ENCODE measurements at regions not wholly inside any gene's neighbourhood (a gene's known extent, or its start where the extent isn't known, plus 50 kb on each side); places are given as distances from the start of the nearest gene placed in this dataset.

DNA sequence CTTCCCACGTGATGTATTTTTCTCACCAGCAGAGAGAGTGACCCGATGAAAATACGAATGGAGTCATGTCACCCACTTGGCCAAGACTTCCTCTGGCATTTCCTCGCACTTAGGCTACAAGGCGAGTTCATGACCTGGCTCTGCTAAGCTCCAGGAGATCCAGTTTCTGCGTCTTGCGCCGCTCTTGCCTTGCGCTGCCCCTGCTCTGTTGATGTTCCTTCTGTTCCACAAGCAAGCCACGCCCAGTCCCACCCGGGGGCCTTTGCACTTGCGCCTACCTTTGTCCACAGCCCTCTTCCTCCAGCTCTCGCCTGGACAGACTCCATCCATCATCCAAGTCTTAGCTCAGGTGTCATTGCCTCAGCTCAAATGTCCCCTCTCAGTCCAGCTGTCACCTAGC is 116.3 kb upstream of the SHH start:
- Mint-ChIP-seq H3K27ac (no peak overlapping the region), H3K27me3 (no peaks in the 10 kb centered on the region), H3K9me3 (no peaks in the 10 kb centered on the region), H3K4me3 (no peak overlapping the region), H3K4me1 (ENCODE audit: low read depth) (no peaks in the 10 kb centered on the region), H3K36me3 (ENCODE audit: low read depth) (no peaks in the 10 kb centered on the region)
- intact Hi-C loops (cut with micrococcal nuclease), result no loop called here

DNA sequence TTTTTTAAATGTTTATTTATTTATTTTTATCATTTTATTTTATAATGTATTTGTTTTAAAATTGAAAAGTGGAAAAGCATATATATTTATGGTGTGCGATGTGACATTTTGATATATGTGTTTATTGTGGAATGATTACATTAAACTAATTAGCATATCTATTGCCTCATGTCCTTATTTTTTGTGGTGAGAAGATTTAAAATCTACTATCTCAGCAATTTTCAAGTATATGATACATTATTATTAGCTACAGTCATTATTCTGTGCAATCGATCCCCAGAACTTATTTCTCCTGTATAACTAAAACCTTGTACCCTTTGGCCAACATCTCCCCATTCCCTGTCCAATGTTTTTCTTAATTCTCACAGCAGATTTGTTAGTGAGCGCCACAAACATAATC is 115.6 kb upstream of the SHH start:
- no peaks in the 10 kb centered on the region for H3K4me1 Mint-ChIP-seq (ENCODE audit: low read depth)
- H3K4me3 Mint-ChIP-seq, result no peak overlapping the region
- H3K9me3 Mint-ChIP-seq, result no peaks in the 10 kb centered on the region
- H3K27me3 Mint-ChIP-seq, result no peaks in the 10 kb centered on the region
- H3K27ac Mint-ChIP-seq, result no peak overlapping the region
- H3K36me3 Mint-ChIP-seq (ENCODE audit: low read depth), result no peaks in the 10 kb centered on the region
- intact Hi-C loops (cut with micrococcal nuclease), result no loop called here

DNA sequence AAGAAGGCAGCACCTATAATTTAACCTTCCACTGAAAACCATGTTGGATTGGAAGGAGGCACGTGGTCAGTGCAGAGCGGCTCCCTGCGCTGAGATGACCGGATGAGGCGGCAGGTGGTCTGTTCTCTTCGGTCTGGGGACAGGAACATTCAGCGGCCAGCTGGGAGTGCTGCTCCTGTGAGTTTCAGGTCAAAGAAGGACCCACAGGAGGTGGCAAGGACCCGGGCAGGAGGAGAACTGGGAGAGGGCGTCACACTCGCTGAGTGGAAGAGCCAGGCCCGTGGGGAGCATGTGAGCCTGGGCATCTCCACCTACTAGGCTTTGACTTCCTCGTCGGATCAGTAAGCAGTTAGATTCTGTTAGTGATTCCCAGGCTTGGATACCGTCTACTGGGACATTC is 113.4 kb upstream of the SHH start:
- intact Hi-C loops (cut with micrococcal nuclease), result no loop called here
- no peaks in the 10 kb centered on the region for H3K36me3 Mint-ChIP-seq (ENCODE audit: low read depth)

DNA sequence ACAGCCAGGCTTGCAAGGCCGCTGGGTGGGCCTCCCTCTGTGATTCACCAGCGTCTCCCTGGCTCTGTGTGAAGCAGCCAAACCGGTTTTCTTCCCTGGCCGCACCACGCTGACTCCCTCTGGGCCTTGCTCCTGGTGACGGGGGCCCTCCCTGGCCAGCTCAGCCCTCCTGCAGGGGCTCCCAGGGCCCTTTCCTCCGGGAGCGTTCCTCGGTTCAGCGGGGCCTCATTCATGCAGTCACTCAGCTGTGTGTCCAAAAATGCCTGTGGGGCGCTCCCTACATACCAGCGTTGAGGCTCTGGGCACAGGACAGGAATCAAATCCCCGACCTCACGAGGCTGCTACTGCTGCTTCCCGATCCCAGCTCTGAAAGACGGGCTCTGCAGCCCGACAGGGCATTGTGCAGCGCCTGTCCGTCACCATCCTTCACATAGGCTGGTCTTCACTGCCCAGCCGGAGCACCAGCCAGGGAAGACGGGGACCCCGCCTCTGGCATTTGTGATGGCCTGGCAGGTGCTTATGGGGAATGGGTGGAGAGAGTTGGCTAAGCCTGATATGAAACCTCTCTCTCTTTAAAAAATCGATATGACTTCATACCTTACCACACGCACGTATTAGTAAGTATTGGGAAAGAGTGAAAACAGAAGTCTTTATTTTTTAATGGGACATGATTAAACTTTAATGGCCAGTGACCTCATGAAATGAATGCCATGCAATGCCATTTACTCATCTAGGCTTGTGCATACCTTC is 110.0 kb upstream of the SHH start:
- H3K4me3 Mint-ChIP-seq, result no peak overlapping the region
- no peak overlapping the region for H3K27ac Mint-ChIP-seq
- H3K27me3 Mint-ChIP-seq, result no peaks in the 10 kb centered on the region
- intact Hi-C loops (cut with micrococcal nuclease), result no loop called here
- no peaks in the 10 kb centered on the region for H3K9me3 Mint-ChIP-seq
- no peaks in the 10 kb centered on the region for H3K4me1 Mint-ChIP-seq (ENCODE audit: low read depth)
- H3K36me3 Mint-ChIP-seq (ENCODE audit: low read depth), result no peaks in the 10 kb centered on the region

More for the DNA sequence above, 113.4 kb upstream of the SHH start:
- no peaks in the 10 kb centered on the region for H3K9me3 Mint-ChIP-seq
- no peak overlapping the region for H3K4me3 Mint-ChIP-seq
- H3K4me1 Mint-ChIP-seq (ENCODE audit: low read depth), result no peaks in the 10 kb centered on the region
- no peaks in the 10 kb centered on the region for H3K27me3 Mint-ChIP-seq
- no peak overlapping the region for H3K27ac Mint-ChIP-seq

DNA sequence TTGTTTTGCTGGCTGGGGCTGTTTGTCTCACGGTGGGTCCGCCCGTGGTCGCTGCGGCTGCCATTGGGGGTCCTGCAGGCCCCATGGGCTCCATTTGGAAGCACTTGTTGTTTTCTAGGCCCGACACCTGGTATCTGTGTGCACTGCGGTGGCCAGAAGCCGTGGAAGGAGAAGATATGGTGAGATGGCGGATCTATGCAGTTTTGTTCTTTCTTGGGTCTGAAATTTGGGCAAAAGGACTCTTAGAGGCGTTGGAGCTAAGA is 109.5 kb upstream of the SHH start:
- no peak overlapping the region for H3K27ac Mint-ChIP-seq
- H3K36me3 Mint-ChIP-seq (ENCODE audit: low read depth), result no peaks in the 10 kb centered on the region
- no peaks in the 10 kb centered on the region for H3K4me1 Mint-ChIP-seq (ENCODE audit: low read depth)
- no peak overlapping the region for H3K4me3 Mint-ChIP-seq
- H3K9me3 Mint-ChIP-seq, result no peaks in the 10 kb centered on the region
- intact Hi-C loops (cut with micrococcal nuclease), result no loop called here
- no peaks in the 10 kb centered on the region for H3K27me3 Mint-ChIP-seq

DNA sequence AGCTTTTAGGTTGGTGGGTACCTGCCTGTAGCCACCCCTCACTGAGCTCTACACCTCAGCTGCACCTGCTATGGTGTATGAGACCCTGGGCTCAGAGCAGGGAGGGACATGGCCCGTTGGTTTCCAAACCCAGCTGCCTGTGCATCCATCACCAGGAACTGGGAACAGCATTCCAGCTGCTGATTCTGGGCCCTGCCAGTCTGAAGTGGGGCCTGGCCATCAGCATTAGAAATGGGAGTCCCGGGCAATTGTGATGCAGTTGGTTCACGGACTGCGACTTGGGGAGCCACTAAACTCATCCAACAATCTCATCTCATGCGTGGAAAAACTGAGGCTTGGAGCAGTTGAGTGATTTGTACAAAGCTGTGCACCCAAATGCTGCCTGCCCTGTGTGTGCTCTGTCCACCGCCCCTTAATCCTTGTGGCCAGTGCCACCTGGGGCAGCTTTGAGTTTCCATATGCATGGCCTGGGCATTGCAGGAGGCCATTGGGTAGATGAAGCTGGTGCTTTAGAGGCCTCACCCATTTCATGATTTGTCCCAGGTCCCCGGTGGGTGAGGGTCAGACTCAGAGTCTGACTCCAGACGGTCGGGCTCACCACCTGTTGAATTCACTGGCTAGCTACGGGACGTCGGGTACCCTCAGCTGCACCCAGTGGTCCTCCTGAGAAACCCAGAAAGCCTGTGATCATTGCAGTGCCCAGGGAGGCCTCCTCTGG is 109.0 kb upstream of the SHH start:
- intact Hi-C loops (cut with micrococcal nuclease), result no loop called here
- Mint-ChIP-seq H3K4me3 (no peak overlapping the region), H3K27ac (no peak overlapping the region), H3K36me3 (ENCODE audit: low read depth) (no peaks in the 10 kb centered on the region), H3K27me3 (no peaks in the 10 kb centered on the region), H3K4me1 (ENCODE audit: low read depth) (no peaks in the 10 kb centered on the region), H3K9me3 (no peaks in the 10 kb centered on the region)

DNA sequence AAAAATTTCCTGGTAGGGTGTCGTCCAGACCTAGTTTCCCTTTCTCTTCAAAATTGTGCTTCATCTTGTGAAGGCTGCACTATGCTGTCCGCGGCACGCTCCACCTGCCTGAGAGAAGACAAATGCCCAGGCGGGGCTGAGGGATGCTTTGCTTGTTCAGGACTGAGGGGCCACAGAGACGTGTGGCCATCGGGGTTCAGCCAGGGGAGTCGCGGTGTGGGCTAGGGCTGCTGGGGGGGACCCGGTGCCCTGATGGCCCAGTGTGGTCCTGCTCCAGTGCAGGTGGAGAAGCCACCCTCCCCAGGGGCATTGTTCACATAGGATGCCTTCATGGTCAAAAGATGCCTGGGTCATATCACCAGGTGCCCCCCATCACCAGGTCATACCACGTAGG is 107.8 kb upstream of the SHH start:
- Mint-ChIP-seq H3K36me3 (ENCODE audit: low read depth) (no peaks in the 10 kb centered on the region), H3K27me3 (no peaks in the 10 kb centered on the region), H3K9me3 (no peaks in the 10 kb centered on the region), H3K27ac (no peak overlapping the region), H3K4me1 (ENCODE audit: low read depth) (no peaks in the 10 kb centered on the region), H3K4me3 (no peak overlapping the region)
- intact Hi-C loops (cut with micrococcal nuclease), result no loop called here

DNA sequence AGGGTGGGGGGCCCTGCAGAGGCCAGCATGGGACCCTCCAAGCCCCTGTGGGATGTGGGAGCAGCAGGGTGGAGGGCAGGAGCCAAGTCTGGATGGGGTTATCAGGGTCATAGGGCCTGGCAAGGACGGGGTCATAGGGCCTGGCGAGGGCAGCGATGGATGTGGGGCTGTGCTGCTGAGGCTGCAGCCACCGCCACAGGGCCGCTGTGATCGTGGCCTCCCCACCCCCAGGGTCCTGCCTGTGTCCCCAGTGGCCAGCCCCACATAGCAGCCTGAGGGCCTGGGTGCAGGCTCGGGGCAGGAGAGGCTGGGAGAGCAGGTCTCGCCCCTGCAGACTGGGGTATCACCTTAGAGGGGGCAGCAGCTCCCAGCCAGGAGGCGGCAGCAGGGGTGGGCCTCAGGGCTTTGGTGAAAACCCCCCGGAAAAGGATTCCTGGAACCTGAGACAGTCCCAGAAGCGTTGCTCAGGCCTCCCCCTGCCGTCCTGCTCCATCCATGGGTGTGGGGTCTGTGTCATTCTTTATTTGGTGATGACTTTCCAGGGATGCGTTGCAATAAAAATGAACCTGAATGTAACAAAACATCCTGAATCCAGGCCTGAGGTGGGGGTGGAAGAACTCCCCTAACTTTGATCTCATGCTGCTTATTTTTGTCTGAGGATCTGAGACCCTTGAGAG is 107.3 kb upstream of the SHH start:
- Mint-ChIP-seq H3K27ac (no peak overlapping the region), H3K36me3 (ENCODE audit: low read depth) (no peaks in the 10 kb centered on the region), H3K27me3 (no peaks in the 10 kb centered on the region), H3K4me3 (no peak overlapping the region), H3K9me3 (no peaks in the 10 kb centered on the region), H3K4me1 (ENCODE audit: low read depth) (no peaks in the 10 kb centered on the region)
- intact Hi-C loops (cut with micrococcal nuclease), result no loop called here

DNA sequence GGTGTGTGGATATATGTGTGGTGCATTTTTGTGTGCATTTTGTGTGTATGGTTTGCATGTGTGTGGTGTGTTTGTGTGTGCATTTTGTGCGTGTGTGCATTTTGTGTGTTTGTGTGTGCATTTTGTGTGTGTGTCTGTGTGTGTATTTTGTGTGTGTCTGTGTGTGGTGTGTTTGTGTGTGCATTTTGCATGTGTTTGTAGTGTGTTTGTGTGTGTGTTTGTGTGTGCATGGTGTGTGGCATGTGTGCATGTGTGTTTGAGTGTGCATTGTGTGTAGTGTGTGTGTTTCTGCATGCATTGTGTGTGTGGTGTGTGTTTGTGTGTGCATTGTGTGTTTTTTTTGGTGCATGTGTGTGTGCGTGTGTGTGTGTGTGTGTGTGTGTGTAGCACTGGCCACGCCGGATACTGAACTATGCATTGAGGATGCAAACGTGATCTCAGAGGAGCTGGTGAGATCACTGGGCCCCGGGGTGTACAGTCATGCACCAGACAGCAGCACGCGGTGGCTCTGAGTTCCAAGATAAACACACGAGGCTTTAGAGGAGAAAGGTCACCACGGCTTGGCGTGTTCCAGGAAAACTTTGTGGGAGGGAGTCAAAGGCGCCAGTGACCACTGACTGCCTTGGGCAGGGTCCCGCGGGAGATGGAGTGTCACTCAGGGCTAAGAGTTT is 106.6 kb upstream of the SHH start:
- Mint-ChIP-seq H3K4me3 (no peak overlapping the region), H3K4me1 (ENCODE audit: low read depth) (no peaks in the 10 kb centered on the region), H3K27me3 (no peaks in the 10 kb centered on the region), H3K27ac (no peak overlapping the region), H3K36me3 (ENCODE audit: low read depth) (no peaks in the 10 kb centered on the region), H3K9me3 (no peaks in the 10 kb centered on the region)
- intact Hi-C loops (cut with micrococcal nuclease), result no loop called here

DNA sequence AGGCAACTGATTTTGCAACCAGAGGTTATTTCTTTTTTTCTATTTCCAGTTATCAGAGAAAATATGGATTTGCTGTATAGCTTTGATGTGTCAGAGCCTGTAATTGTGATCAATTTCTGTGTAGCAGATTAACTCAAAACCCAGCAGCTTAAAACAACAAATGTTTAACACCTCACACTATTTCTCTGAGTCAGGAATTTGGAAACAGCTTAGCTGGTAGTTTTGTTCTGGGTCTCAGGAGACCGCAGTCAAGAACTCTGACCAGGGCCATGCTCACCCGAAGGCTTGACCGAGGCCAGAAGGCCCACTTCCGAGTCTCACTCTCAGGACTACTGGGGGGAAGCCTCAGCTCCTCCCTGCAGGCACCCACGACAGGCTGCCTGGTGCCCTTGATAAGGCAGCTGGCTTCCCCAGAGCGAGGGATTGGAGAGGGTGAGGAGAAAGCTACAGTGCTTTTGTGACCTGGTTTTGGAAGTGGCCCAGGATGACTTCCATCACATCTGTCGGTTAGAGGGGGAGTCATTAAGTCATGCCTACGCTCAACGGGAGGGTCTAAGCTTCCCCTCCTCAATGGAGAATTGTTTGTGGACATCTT is 105.7 kb upstream of the SHH start:
- Mint-ChIP-seq H3K4me3 (no peak overlapping the region), H3K36me3 (ENCODE audit: low read depth) (no peaks in the 10 kb centered on the region), H3K27me3 (no peaks in the 10 kb centered on the region), H3K27ac (no peak overlapping the region), H3K9me3 (no peaks in the 10 kb centered on the region), H3K4me1 (ENCODE audit: low read depth) (no peaks in the 10 kb centered on the region)
- intact Hi-C loops (cut with micrococcal nuclease), result no loop called here

DNA sequence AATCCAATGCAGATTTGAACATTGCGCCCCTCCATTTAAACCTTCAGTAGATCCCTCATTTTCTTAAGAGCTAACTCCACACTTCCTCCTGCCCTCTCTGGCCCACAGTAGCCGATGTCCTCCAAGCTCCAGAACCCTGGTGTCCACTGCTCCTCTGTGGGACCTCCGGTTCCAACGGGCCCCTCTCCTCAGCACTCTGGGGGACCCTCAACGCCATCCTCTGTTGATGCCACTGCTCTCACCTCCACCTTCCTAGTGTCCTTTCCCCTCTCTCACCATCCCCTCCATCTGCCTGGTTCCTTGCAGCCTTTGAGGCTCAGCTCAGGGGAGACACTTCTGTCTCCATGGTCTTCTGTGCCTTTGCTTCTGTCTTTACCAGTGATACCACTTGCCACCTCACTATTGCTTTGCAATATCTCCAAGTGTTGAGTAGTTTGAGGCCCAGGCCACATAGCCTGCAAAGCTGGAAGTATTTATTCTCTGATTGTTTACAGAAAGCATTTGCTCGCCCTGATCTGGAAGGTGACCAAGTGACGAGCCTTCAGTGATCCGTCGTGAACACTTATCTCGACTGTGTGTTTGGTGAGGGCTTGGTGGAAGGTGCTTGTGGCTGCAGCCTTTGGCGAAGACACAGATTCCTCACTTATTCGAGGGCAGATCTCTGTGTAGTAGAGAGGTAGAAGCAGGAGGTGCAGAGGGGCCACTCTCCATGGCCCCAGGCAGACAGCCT is 104.8 kb upstream of the SHH start:
- H3K4me3 Mint-ChIP-seq, result no peak overlapping the region
- intact Hi-C loops (cut with micrococcal nuclease), result no loop called here
- H3K27ac Mint-ChIP-seq, result no peak overlapping the region
- peaks cover 3% of the 10 kb centered on the region for H3K9me3 Mint-ChIP-seq
- H3K36me3 Mint-ChIP-seq (ENCODE audit: low read depth), result no peaks in the 10 kb centered on the region
- no peaks in the 10 kb centered on the region for H3K27me3 Mint-ChIP-seq
- H3K4me1 Mint-ChIP-seq (ENCODE audit: low read depth), result no peaks in the 10 kb centered on the region

DNA sequence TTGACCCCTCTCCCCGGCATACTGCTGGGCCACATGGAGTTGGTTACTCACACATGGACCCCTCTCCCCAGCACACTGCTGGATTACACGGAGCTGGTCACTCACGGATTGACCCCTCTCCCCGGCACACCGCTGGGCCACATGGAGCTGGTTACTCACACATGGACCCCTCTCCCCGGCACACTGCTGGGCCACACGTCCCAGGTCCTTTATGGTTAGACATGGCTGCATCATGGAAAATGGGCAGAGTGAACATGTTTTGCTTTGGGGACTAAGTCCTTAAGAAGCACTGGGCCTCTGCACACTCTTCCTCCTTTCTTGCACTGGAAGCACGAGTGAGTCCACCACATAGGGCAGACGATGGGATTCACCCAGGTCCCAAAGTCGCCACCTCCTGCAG is 102.1 kb upstream of the SHH start:
- Mint-ChIP-seq H3K9me3 (peaks cover 28% of the 10 kb centered on the region), H3K4me3 (no peak overlapping the region), H3K4me1 (ENCODE audit: low read depth) (no peaks in the 10 kb centered on the region), H3K27ac (no peak overlapping the region), H3K36me3 (ENCODE audit: low read depth) (no peaks in the 10 kb centered on the region), H3K27me3 (no peaks in the 10 kb centered on the region)
- intact Hi-C loops (cut with micrococcal nuclease), result no loop called here

DNA sequence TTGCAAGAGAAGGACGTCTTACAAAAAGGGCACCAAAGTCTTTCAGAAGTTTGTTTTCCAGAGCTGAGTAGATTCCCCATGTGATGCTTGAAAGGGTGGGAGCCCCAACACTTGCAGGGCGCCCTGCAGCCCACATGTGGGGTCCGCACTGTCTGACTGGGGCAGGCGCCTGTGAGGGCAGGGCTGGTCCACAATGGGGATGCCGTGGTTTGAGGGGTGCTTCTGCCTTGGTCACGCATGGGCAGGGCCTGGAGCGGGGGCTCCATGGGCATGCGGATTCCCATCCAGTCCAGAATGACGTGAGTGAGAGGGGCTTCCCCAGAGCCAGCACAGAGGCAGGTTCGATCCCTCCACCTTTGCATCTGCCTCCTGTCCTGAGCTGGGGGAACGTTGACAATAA is 101.5 kb upstream of the SHH start:
- Mint-ChIP-seq H3K36me3 (ENCODE audit: low read depth) (no peaks in the 10 kb centered on the region), H3K27me3 (no peaks in the 10 kb centered on the region), H3K27ac (no peak overlapping the region), H3K4me1 (ENCODE audit: low read depth) (no peaks in the 10 kb centered on the region), H3K9me3 (peaks cover 28% of the 10 kb centered on the region), H3K4me3 (no peak overlapping the region)
- intact Hi-C loops (cut with micrococcal nuclease), result no loop called here

Data from dendritic cell treated with granulocyte-macrophage colony-stimulating factor and Interleukin-4, amounts not matched to agents 40 ng/mL and 50 ng/mL, for 4 days (primary cell).